HepG2 (cell line): ENCODE measurements at regions not wholly inside any gene's neighbourhood (a gene's known extent, or its start where the extent isn't known, plus 50 kb on each side); places are given as distances from the start of the nearest gene placed in this dataset.

Experiments
- ATAC-seq: fragments of 200-7000 bp; cut with Tn5 transposase; 3 replicates; pipeline ENCODE4 v1.9.1; 2020; ENCODE audit warnings: mild to moderate bottlenecking, moderate library complexity
- BruUV-seq: library from RNA; stranded (reverse); fragments of 400-500 nt; replicated peaks from 2 replicates; lab custom pipeline; 2021; lab: Mats Ljungman, UMichigan
- CTCF ChIA-PET: fragments of 300-600 bp; formaldehyde crosslinking; extraction: SDS; loops from one replicate; lab custom pipeline; 2021; ENCODE audit warnings: low total read pairs, inconsistent platforms, low intra/inter-chr PET ratio; lab: Yijun Ruan, JAX
- POLR2A ChIA-PET: fragments of 350-600 bp; sonication (Branson Sonifier 250); formaldehyde crosslinking; loops from one replicate; lab custom pipeline; 2020; ENCODE audit warnings: antibody characterized with exemption, inconsistent platforms; lab: Yijun Ruan, JAX
- DNase-seq: peaks from one replicate; pipeline ENCODE4 v3.0.0-alpha.2; 2015; ENCODE audit warnings: low spot score
- FAIRE-seq: peaks from 3 replicates; lab custom pipeline; 2011; peaks lifted over from hg19 to GRCh38; lab: Jason Lieb, UNC
- H2AFZ ChIP-seq: one replicate; pipeline ENCODE4 v1.6.1; 2011; ENCODE audit warnings: low read length, inconsistent platforms
- H3K27ac ChIP-seq: fragments of 300-600 bp; 3 replicates; pipeline ENCODE4 v1.8.0; 2011; ENCODE audit warnings: mixed run types, mild to moderate bottlenecking, mixed read lengths, low read length, inconsistent platforms; ENCODE audit not compliant: insufficient read depth; ENCODE audit errors: extremely low read length
- H3K27me3 ChIP-seq, 2 experiments: fragments of 200-600 bp in 1 of 2; 2 replicates in 1 of 2; 3 replicates in 1 of 2; pipeline versions ENCODE4 v1.6.0 to v1.8.0; 2011; ENCODE audit warnings: low read length in 2 of 2, mild to moderate bottlenecking in 2 of 2, moderate library complexity in 2 of 2, inconsistent platforms in 1 of 2; ENCODE audit not compliant: insufficient read depth in 2 of 2, control insufficient read depth in 1 of 2
- H3K36me3 ChIP-seq, 2 experiments: fragments of 200-600 bp in 1 of 2; replicated peaks in 1 of 2; 2 replicates in 1 of 2; 3 replicates in 1 of 2; pipeline versions ENCODE4 v1.5.1 to v1.8.0; 2011; ENCODE audit warnings: low read length in 2 of 2, inconsistent platforms in 1 of 2; ENCODE audit not compliant: insufficient read depth in 2 of 2, control insufficient read depth in 1 of 2
- H3K4me1 ChIP-seq: 2 replicates; pipeline ENCODE4 v1.5.1; 2012; ENCODE audit warnings: low read length, inconsistent platforms; ENCODE audit not compliant: insufficient read depth
- H3K4me2 ChIP-seq: 2 replicates; pipeline ENCODE4 v1.6.0; 2011; ENCODE audit warnings: low read depth, low read length, inconsistent platforms
- H3K4me3 ChIP-seq, 3 experiments: fragments of 200-600 bp in 1 of 3; sonication (generic), shearing (Covaris generic) in 1 of 3; replicated peaks in 1 of 3; 2 replicates each; pipeline ENCODE4 v1.5.1; 2011 to 2016; ENCODE audit warnings: low read length in 3 of 3, inconsistent platforms in 2 of 3, low read depth in 2 of 3, mild to moderate bottlenecking in 2 of 3, control low read depth in 1 of 3, mixed read lengths in 1 of 3; ENCODE audit not compliant: insufficient read depth in 1 of 3
- H3K79me2 ChIP-seq: one replicate; pipeline ENCODE4 v1.6.1; 2011; ENCODE audit warnings: low read length, inconsistent platforms; ENCODE audit not compliant: insufficient read depth
- H3K9ac ChIP-seq: 2 replicates; pipeline ENCODE4 v1.6.0; 2011; ENCODE audit warnings: mild to moderate bottlenecking, low read depth, low read length, inconsistent platforms; ENCODE audit not compliant: insufficient read depth
- H3K9me3 ChIP-seq: 2 replicates; pipeline ENCODE4 v1.5.1; 2012; ENCODE audit warnings: mild to moderate bottlenecking, low read length
- H4K20me1 ChIP-seq: 2 replicates; pipeline ENCODE4 v1.6.0; 2011; ENCODE audit warnings: inconsistent platforms, mild to moderate bottlenecking, low read length, moderate library complexity; ENCODE audit not compliant: insufficient read depth
- NCOR1 ChIP-seq: fragments of 200-600 bp; sonication (generic); IDR thresholded peaks from 2 replicates; pipeline ENCODE4 v1.7.0; 2017; ENCODE audit warnings: antibody characterized with exemption, low read length, borderline replicate concordance
- NFE2 ChIP-seq: sonication (generic); formaldehyde crosslinking; IDR thresholded peaks from 2 replicates; pipeline ENCODE4 v1.4.0; 2020; ENCODE audit warnings: missing genetic modification reagents
- NONO ChIP-seq, 2 experiments: fragments of 450-650 bp in 1 of 2; sonication (generic) in 1 of 2; formaldehyde crosslinking in 1 of 2; IDR thresholded peaks in 1 of 2; conservative IDR thresholded peaks in 1 of 2; 2 replicates each; pipeline versions ENCODE4 v1.6.1 to v1.8.0; 2017 to 2022; ENCODE audit warnings: mild to moderate bottlenecking in 1 of 2, missing genetic modification reagents in 1 of 2, moderate library complexity in 1 of 2
- ZC3H13 ChIP-seq: sonication (generic); formaldehyde crosslinking; IDR thresholded peaks from 2 replicates; pipeline ENCODE4 v1.8.1; 2023; ENCODE audit warnings: mild to moderate bottlenecking, missing genetic modification reagents, moderate library complexity
- ZNF101 ChIP-seq: sonication (generic); formaldehyde crosslinking; IDR thresholded peaks from 2 replicates; pipeline ENCODE4 v1.4.0; 2020; ENCODE audit warnings: mild to moderate bottlenecking, low read depth, missing genetic modification reagents, borderline replicate concordance
- ZNF292 ChIP-seq: sonication (generic); formaldehyde crosslinking; IDR thresholded peaks from 2 replicates; pipeline ENCODE4 v1.8.1; 2022; ENCODE audit warnings: mild to moderate bottlenecking, low read depth, missing genetic modification reagents, borderline replicate concordance
- ZNF432 ChIP-seq: sonication (generic); formaldehyde crosslinking; IDR thresholded peaks from 2 replicates; pipeline ENCODE4 v1.5.0; 2020; ENCODE audit warnings: missing genetic modification reagents, mild to moderate bottlenecking, borderline replicate concordance
- ZNF749 ChIP-seq: sonication (generic); formaldehyde crosslinking; IDR thresholded peaks from 2 replicates; pipeline ENCODE4 v1.8.0; 2022; ENCODE audit warnings: mild to moderate bottlenecking, missing genetic modification reagents, moderate library complexity, borderline replicate concordance
- WGBS: methylation state at CpG from one replicate; pipeline ENCODE4 v1.1.6; 2017; ENCODE audit warnings: low lambda C conversion rate; 5-methylcytosine and 5-hydroxymethylcytosine counted together
- in situ Hi-C: cut with HindIII; loops from 2 replicates; pipeline ENCODE4 v1.10.0; 2017; ENCODE audit warnings: low pct_unique_long_range_greater_than_20kb; ENCODE audit not compliant: extremely low pct_ligation_motif_present
- intact Hi-C: fragments of 100-400 bp; cut with micrococcal nuclease; formaldehyde crosslinking; loops from one replicate; pipeline ENCODE4 v1.10.0; 2022; ENCODE audit not compliant: unreplicated experiment
- TF ChIP-seq, protein P1 (sequence below): IDR thresholded peaks from 2 replicates; pipeline ENCODE4 v1.6.1; 2016; ENCODE audit warnings: low read depth
- TF ChIP-seq, protein P2 (sequence below): sonication (generic); formaldehyde crosslinking; IDR thresholded peaks from 2 replicates; pipeline ENCODE4 v1.8.1; 2023; ENCODE audit warnings: mild to moderate bottlenecking, moderate library complexity, missing genetic modification reagents
- TF ChIP-seq, protein P3 (sequence below): sonication (generic); formaldehyde crosslinking; conservative IDR thresholded peaks from 2 replicates; pipeline ENCODE4 v1.4.0; 2020; ENCODE audit warnings: missing genetic modification reagents

DNA sequence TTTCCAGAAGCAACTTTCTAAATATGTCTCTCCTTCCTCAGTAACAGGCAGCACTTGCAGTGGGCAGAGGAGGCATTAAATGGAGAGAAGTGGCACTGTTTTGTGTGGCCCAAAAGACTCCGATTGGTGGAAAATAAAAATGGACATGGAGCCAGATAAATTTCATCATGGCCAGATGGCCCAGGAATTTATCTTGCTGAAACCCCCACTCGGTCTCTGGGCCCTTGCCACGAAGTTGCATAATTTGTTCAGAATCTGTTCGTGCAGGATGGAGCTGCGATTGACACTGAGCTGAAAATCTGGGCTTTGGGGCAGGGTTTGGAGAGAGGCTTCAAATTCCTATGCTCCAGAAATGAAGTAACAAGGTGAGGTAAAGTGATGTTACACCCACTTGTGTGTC is 65.5 kb downstream of the C11orf91 start:
- Histone ChIP-seq H3K27ac (no peak overlapping the region), H3K36me3 (no peaks in the 10 kb centered on the region), H3K27me3 (peaks cover 1 to 20% of the 10 kb centered on the region in 2 experiments; a peak in 3 of 5 replicates), H3K79me2 (no peaks in the 10 kb centered on the region), H3K9ac (no peak overlapping the region), H3K4me1 (peaks cover 14% of the 10 kb centered on the region), H3K9me3 (no peaks in the 10 kb centered on the region), H4K20me1 (no peaks in the 10 kb centered on the region), H3K4me2 (no peak overlapping the region), H2AFZ (no peak overlapping the region), H3K4me3 (no peak overlapping the region)
- FAIRE-seq (no peak), ATAC-seq (no peak), DNase-seq (no peak)
- CTCF ChIA-PET: no interaction called here
- 17% methylated on average over 5 of the region's 5 CpGs for WGBS
- no TSS peak for BruUV-seq
- intact Hi-C loops (no loop called here), in situ Hi-C loops (no loop called here)
- POLR2A ChIA-PET: no interaction called here
- TF ChIP-seq NCOR1 (no peak), ZNF292 (CRISPR knock-in tag) (no peak), NFE2 (CRISPR knock-in tag) (no peak), NONO (IDR thresholded peaks at IDR 0.05) (no peak), NONO (CRISPR knock-in tag; conservative IDR thresholded peaks at IDR 0.05) (no peak), ZNF101 (CRISPR knock-in tag) (no peak), ZNF432 (CRISPR knock-in tag) (no peak), ZC3H13 (CRISPR knock-in tag) (no peak), ZNF749 (CRISPR knock-in tag) (no peak)
- TF ChIP-seq, protein P1, sequence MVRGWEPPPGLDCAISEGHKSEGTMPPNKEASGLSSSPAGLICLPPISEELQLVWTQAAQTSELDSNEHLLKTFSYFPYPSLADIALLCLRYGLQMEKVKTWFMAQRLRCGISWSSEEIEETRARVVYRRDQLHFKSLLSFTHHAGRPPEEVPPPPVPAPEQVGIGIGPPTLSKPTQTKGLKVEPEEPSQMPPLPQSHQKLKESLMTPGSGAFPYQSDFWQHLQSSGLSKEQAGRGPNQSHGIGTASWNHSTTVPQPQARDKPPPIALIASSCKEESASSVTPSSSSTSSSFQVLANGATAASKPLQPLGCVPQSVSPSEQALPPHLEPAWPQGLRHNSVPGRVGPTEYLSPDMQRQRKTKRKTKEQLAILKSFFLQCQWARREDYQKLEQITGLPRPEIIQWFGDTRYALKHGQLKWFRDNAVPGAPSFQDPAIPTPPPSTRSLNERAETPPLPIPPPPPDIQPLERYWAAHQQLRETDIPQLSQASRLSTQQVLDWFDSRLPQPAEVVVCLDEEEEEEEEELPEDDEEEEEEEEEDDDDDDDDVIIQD: no peak
- TF ChIP-seq, protein P2, sequence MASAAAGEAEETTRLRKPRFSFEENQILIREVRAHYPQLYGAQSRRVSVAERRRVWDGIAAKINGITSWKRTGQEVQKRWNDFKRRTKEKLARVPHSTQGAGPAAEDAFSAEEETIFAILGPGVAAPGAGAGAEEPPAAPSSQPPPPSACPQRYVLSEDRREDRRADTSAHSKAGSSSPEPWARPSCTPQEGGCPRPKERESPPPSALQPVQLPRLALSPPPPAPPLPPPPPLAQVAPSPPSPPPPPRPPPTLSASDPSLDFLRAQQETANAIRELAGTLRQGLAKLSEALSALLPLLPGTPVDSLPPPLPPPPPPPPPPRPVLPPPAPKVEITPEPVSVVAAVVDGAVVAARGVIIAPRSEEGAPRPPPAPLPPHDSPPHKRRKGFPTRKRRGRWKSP (CRISPR knock-in tag): no peak
- TF ChIP-seq, protein P3, sequence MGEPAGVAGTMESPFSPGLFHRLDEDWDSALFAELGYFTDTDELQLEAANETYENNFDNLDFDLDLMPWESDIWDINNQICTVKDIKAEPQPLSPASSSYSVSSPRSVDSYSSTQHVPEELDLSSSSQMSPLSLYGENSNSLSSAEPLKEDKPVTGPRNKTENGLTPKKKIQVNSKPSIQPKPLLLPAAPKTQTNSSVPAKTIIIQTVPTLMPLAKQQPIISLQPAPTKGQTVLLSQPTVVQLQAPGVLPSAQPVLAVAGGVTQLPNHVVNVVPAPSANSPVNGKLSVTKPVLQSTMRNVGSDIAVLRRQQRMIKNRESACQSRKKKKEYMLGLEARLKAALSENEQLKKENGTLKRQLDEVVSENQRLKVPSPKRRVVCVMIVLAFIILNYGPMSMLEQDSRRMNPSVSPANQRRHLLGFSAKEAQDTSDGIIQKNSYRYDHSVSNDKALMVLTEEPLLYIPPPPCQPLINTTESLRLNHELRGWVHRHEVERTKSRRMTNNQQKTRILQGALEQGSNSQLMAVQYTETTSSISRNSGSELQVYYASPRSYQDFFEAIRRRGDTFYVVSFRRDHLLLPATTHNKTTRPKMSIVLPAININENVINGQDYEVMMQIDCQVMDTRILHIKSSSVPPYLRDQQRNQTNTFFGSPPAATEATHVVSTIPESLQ (CRISPR knock-in tag): no peak
